Keratinocyte (primary cell): ENCODE measurements at regions not wholly inside any gene's neighbourhood (a gene's known extent, or its start where the extent isn't known, plus 50 kb on each side); places are given as distances from the start of the nearest gene placed in this dataset.

Experiments
- DNase-seq: peaks from one replicate; pipeline ENCODE4 v3.0.0-alpha.2; 2011; ENCODE audit warnings: low read depth, missing footprints, low spot score
- FAIRE-seq: peaks from 2 replicates; lab custom pipeline; 2011; peaks lifted over from hg19 to GRCh38; lab: Jason Lieb, UNC
- H2AFZ ChIP-seq: 2 replicates; pipeline ENCODE4 v1.6.0; 2012; ENCODE audit warnings: low read length, control low read depth, inconsistent platforms; ENCODE audit not compliant: control insufficient read depth
- H3K27ac ChIP-seq: 2 replicates; pipeline ENCODE4 v1.5.1; 2011; ENCODE audit warnings: low read length; ENCODE audit not compliant: control insufficient read depth, insufficient read depth
- H3K27me3 ChIP-seq: 3 replicates; pipeline ENCODE4 v1.6.0; 2011; ENCODE audit warnings: low read length; ENCODE audit not compliant: control insufficient read depth, insufficient read depth; ENCODE audit errors: extremely low read depth
- H3K36me3 ChIP-seq, 2 experiments: 2 replicates in 1 of 2; 3 replicates in 1 of 2; pipeline ENCODE4 v1.5.1; 2011; ENCODE audit warnings: low read length in 2 of 2, mild to moderate bottlenecking in 1 of 2; ENCODE audit not compliant: control insufficient read depth in 2 of 2, insufficient read depth in 2 of 2; ENCODE audit errors: extremely low read depth in 1 of 2
- H3K4me1 ChIP-seq: 3 replicates; pipeline ENCODE4 v1.5.1; 2011; ENCODE audit warnings: low read length; ENCODE audit not compliant: control insufficient read depth, insufficient read depth; ENCODE audit errors: extremely low read depth
- H3K4me2 ChIP-seq: 3 replicates; pipeline ENCODE4 v1.6.0; 2011; ENCODE audit warnings: low read depth, low read length; ENCODE audit not compliant: control insufficient read depth, insufficient read depth; ENCODE audit errors: extremely low read depth
- H3K4me3 ChIP-seq, 3 experiments: fragments of 200-600 bp in 1 of 3; sonication (generic) in 1 of 3; 2 replicates in 2 of 3; 3 replicates in 1 of 3; pipeline ENCODE4 v1.5.1; 2011 to 2016; ENCODE audit warnings: low read length in 3 of 3, mild to moderate bottlenecking in 3 of 3, control low read depth in 2 of 3, inconsistent platforms in 1 of 3, low read depth in 1 of 3, mixed read lengths in 1 of 3, mixed run types in 1 of 3, moderate library complexity in 1 of 3; ENCODE audit not compliant: control insufficient read depth in 2 of 3, insufficient read depth in 2 of 3; ENCODE audit errors: extremely low read depth in 1 of 3
- H3K79me2 ChIP-seq: 2 replicates; pipeline ENCODE4 v1.6.0; 2012; ENCODE audit warnings: low read length; ENCODE audit not compliant: control insufficient read depth, insufficient read depth
- H3K9ac ChIP-seq: 3 replicates; pipeline ENCODE4 v1.6.0; 2011; ENCODE audit warnings: low read length; ENCODE audit not compliant: control insufficient read depth, insufficient read depth; ENCODE audit errors: extremely low read depth
- H3K9me1 ChIP-seq: 3 replicates; pipeline ENCODE4 v1.6.0; 2011; ENCODE audit warnings: low read length; ENCODE audit not compliant: control insufficient read depth, insufficient read depth; ENCODE audit errors: extremely low read depth
- H3K9me3 ChIP-seq: 2 replicates; pipeline ENCODE4 v1.5.1; 2012; ENCODE audit warnings: low read depth, low read length; ENCODE audit not compliant: control insufficient read depth
- H4K20me1 ChIP-seq: 3 replicates; pipeline ENCODE4 v1.6.0; 2011; ENCODE audit warnings: low read length; ENCODE audit not compliant: control insufficient read depth, insufficient read depth; ENCODE audit errors: extremely low read depth
- EZH2 ChIP-seq: IDR thresholded peaks from one replicate; pipeline ENCODE4 v1.6.1; 2012; ENCODE audit warnings: inconsistent platforms, mild to moderate bottlenecking, low read length, moderate library complexity
- dilution Hi-C: fragments of 300-500 bp; cut with MboI; formaldehyde crosslinking; loops from one replicate; pipeline ENCODE4 v1.7.0; 2020; ENCODE audit warnings: low sequenced_read_pairs; ENCODE audit not compliant: extremely low pct_ligation_motif_present
- TF ChIP-seq, protein P1 (sequence below), 3 experiments: IDR thresholded peaks in 1 of 3; conservative IDR thresholded peaks in 1 of 3; optimal IDR thresholded peaks in 1 of 3; 2 replicates in 2 of 3; 3 replicates in 1 of 3; pipeline versions ENCODE3 to v1.5.1; 2011; ENCODE audit warnings: low read length in 3 of 3, mild to moderate bottlenecking in 3 of 3, moderate library complexity in 2 of 3, control low read depth in 1 of 3, inconsistent platforms in 1 of 3; ENCODE audit not compliant: insufficient read depth in 2 of 3; ENCODE audit errors: extremely low read depth in 1 of 3

GRCh38 chr15:38864827-38865581 is 300.4 kb upstream of the RASGRP1 start:
- Histone ChIP-seq H3K9me3 (no peaks in the 10 kb centered on the region), H3K4me2 (no peak overlapping the region), H3K27me3 (peaks cover 4% of the 10 kb centered on the region), H3K9ac (no peak overlapping the region), H3K9me1 (no peaks in the 10 kb centered on the region), H2AFZ (no peak overlapping the region), H4K20me1 (no peaks in the 10 kb centered on the region), H3K36me3 (no peaks in the 10 kb centered on the region), H3K4me3 (no peak overlapping the region), H3K4me1 (no peaks in the 10 kb centered on the region), H3K79me2 (no peaks in the 10 kb centered on the region), H3K27ac (no peak overlapping the region)
- DNase-seq (no peak), FAIRE-seq (no peak)
- TF ChIP-seq EZH2, result no peak
- TF ChIP-seq, protein P1, sequence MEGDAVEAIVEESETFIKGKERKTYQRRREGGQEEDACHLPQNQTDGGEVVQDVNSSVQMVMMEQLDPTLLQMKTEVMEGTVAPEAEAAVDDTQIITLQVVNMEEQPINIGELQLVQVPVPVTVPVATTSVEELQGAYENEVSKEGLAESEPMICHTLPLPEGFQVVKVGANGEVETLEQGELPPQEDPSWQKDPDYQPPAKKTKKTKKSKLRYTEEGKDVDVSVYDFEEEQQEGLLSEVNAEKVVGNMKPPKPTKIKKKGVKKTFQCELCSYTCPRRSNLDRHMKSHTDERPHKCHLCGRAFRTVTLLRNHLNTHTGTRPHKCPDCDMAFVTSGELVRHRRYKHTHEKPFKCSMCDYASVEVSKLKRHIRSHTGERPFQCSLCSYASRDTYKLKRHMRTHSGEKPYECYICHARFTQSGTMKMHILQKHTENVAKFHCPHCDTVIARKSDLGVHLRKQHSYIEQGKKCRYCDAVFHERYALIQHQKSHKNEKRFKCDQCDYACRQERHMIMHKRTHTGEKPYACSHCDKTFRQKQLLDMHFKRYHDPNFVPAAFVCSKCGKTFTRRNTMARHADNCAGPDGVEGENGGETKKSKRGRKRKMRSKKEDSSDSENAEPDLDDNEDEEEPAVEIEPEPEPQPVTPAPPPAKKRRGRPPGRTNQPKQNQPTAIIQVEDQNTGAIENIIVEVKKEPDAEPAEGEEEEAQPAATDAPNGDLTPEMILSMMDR (optimal IDR thresholded peaks at IDR 0.05 in 1 of 3, IDR thresholded peaks at IDR 0.05 in 1 of 3, conservative IDR thresholded peaks at IDR 0.05 in 1 of 3; ENCODE audit: extremely low read depth in 1 of 3, insufficient read depth in 2 of 3, low read length in 3 of 3), result no peak
- dilution Hi-C loops, result no loop called here

GRCh38 chr15:38867556-38867955 is 302.9 kb upstream of the RASGRP1 start:
- H3K4me1 ChIP-seq, result no peaks in the 10 kb centered on the region
- H3K27me3 ChIP-seq, result peaks cover 4% of the 10 kb centered on the region
- dilution Hi-C loops, result no loop called here
- TF ChIP-seq, protein P1 (optimal IDR thresholded peaks at IDR 0.05 in 1 of 3, IDR thresholded peaks at IDR 0.05 in 1 of 3, conservative IDR thresholded peaks at IDR 0.05 in 1 of 3; ENCODE audit: extremely low read depth in 1 of 3, insufficient read depth in 2 of 3, low read length in 3 of 3), result no peak
- no peak for TF ChIP-seq EZH2
- H3K36me3 ChIP-seq, result no peaks in the 10 kb centered on the region
- H3K27ac ChIP-seq, result no peak overlapping the region
- H2AFZ ChIP-seq, result no peak overlapping the region
- no peak overlapping the region for H3K4me2 ChIP-seq
- no peak overlapping the region for H3K4me3 ChIP-seq
- DNase-seq (no peak), FAIRE-seq (no peak)
- H3K9ac ChIP-seq, result no peak overlapping the region
- no peaks in the 10 kb centered on the region for H3K79me2 ChIP-seq
- no peaks in the 10 kb centered on the region for H4K20me1 ChIP-seq
- no peaks in the 10 kb centered on the region for H3K9me3 ChIP-seq
- no peaks in the 10 kb centered on the region for H3K9me1 ChIP-seq
